Right renal pelvis (tissue), 4 donors: ENCODE measurements at regions not wholly inside any gene's neighbourhood (a gene's known extent, or its start where the extent isn't known, plus 50 kb on each side); places are given as distances from the start of the nearest gene placed in this dataset.
A peak's percentile ranks its signal among the peaks of the same experiment; 100 is the strongest.

Experiments
- DNase-seq, 4 donors: peaks; one replicate each; pipeline ENCODE4 v3.0.0-alpha.2; 2013; ENCODE audit warnings: low read depth in 4 of 4, low spot score in 3 of 4, missing footprints in 1 of 4

DNA sequence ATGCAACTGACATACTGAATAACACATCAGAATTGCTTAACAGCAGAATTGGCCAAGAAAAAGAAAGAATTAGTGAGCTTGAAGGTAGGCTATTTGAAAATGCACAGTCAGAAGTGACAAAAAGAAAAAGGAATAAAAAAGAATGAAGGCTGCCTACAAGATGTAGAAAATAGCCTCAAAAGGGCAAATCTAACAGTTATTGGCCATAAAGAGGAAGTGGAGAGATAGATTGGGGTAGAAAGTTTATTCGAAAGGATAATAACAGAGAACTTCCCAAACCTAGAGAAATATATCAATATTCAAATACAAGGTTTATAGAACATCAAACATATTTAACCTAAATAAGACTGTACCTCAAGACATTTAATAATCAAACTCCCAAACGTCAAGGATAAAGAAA, 67.5 kb downstream of the ATP6V1G3 start:
- DNase-seq = no peak

DNA sequence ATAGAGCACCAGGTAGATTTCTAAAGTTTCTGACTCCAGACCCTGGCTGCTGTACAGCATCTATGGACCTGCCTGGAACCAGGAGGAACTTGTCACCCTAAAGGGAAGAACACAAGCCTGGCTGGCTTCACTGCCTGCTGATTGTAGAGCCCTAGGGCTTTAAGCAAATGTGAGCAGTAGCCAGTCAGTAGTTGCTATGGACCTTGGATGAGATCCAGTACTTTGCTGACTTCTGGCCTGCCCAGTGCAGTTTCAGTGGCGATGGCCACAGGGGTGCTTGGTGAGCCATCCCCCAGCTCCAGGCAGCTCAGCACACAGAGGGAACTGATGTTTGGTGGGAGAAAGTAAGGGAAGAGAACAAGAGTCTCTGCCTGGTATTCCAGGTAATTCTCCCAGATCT, 68.4 kb downstream of the ATP6V1G3 start:
- no peak for DNase-seq

DNA sequence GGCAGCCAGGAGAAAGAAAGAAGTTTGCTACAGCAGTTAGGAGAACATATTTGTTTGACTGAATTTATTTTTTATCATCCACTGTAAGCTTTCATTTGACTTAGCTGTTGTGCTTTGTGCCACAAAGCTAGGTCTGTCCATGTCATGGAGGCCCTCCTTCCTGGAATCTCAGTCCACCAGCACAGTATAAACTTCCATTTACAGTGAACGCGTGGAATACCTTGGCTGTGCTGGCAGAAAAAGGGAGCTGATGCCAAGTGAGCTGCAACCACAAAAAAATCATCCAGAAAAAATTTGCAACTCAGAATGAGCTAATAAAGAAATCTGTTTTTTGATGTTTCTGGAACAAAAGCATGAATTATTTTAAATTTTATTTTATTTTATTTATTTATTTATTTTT, 72.6 kb downstream of the ATP6V1G3 start:
- no peak for DNase-seq

DNA sequence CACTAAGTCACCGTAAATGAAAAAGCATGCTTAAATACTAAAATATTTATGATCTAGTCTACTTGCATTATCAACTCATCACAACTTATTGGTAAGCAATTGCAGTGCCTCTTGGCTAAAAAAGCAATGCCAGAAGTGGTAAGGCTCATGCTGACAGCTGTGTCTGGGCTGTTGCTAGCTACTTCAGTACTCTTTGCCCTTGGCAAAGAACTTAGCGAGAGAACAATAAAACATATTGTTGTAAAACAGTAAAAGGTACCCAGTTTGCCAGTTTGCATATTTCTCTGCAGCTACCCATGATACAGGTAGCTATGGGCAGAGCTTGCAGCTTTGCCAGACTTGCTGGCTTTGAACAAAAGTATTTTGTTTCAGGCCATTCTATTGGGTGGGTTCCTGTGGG, 73.1 kb downstream of the ATP6V1G3 start:
- no peak for DNase-seq

- peak in 3 of 4 donors; percentile 7 to 36 (median 22) for DNase-seq
Measured at GRCh38 chr1:198465201-198466144, 75.0 kb downstream of the ATP6V1G3 start.

- no peak for DNase-seq
Measured at GRCh38 chr1:198463709-198464108, 76.8 kb downstream of the ATP6V1G3 start.

- DNase-seq = no peak
Measured at GRCh38 chr1:198462365-198463019, 78.0 kb downstream of the ATP6V1G3 start.

- no peak for DNase-seq
Measured at GRCh38 chr1:198455966-198456365, 84.5 kb downstream of the ATP6V1G3 start.

DNA sequence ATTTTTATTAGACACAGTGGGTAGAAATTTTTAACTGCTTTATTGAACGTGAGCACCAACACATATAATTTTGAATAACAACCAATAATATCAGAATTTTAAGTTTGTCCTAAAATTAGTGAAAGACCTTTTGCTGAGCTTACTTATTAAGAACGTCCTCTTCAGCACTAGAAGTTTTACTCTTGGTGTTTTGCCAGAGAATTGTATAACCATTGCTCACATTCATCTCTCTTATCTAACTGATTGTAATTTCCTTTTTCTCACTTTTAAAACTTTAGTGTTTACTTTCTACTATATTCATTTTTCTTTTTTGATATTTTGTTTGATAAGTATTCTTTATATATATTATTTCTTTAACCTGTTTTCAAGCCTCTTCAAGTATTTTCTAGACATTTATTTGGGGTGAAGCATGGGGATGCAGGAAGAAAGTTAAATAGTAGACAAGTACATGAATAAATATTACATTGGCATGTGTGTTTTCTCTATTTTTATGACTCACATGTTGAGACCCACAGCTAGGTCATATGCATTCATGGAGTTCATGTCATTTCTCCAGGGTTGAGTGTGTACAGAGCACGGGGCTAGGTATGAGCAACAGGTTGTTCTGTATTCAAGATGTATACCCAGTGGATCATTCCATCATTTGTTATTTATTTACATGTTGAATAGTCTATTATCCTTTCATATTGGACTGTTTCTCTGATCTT, 90.6 kb downstream of the ATP6V1G3 start:
- DNase-seq = no peak

DNA sequence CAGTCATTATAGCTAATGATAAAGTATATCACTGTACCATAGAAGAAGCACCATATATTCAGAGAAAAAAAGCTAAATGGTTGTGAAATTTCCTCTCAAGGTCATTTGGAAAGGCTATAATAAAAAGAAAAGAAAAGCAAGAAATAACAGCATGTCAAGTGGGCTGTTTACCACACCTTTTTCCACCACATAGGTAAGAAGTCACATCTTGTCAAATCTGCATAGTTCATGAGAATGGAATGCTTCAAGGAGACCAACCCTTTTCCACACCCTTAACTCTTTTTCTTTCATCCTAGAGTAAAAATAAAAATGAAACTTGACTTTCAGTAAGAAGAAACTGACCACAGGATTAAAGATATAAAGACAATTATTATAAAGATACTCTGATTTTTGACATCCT, 91.2 kb downstream of the ATP6V1G3 start:
- DNase-seq = no peak

- DNase-seq = no peak
Measured at GRCh38 chr1:198447468-198447867, 93.0 kb downstream of the ATP6V1G3 start.

DNA sequence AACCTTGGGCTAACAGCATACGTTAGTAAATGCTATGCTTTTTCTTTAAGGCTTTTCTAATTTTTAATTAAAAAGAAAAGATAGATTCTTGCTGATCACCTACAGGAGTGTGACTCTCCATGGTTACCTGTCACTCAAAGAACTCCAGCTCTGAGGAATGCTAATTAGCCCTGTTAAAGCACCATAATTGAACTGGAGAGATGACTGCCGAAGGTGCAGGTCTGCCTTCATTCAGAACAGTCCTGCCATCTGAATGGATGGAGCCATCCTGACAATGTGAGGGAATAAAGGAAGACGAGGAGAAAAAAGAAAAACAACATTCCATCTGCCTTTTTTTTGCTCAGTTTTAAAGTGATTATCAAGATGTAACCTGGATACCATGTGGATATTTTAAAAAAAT, 94.6 kb downstream of the ATP6V1G3 start:
- DNase-seq = no peak

DNA sequence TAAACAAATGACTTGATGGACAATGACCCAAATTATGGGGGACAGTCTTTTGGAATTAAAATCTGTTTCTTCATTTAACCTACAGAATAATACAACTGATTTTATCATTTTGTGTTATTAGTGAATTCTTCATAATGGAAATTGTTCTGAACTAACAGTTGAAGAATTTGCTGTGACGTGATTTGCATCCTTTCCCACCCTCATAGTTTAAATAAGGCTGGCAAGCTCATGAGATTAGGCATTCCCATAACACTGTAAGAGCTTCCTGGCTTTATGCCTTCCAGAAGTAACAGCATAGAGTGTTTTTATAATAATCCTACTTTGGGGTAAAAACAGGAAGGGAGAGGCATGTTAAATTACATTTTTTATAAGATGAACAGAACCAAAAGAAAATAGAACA, 95.7 kb downstream of the ATP6V1G3 start:
- no peak for DNase-seq

DNA sequence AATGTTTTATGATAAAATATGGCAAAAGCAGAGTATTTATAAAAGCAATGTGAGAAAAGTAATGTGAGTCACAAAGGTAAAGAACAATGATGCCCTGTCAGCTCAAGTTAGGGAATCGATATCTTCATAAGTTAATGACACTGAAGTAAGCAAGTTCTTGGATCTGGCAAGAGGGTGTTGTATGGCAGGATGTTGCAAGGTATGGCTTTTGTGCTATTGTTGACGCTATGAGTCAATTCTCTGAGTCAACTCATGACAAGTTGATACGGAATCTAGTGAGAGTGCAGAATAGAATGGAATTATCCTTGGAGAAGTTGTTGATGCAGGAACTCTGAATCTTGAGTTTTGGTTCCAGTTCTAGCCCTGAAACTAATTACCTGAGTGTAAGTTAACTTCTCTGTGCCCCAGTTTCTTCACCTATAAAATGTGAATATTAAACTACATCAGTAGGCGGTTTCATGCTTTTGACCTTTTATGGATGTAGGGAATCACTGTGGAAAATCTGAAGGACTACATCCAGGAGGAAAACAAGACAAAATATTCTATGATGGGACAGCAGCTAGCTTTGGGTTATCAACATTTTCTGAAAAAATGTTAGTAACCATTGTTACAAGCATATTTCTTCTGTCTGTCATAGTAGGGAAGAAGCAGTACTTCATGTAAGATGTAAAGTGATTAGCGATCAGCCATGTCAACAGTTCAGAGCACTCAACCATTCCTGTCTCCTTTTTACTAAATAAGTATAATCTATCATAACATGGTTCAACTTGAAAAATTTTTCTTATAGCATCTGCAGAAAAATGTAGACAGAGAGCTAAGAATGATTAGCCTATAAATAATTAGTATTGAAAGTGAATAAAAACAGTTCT, 96.9 kb downstream of the ATP6V1G3 start:
- DNase-seq = no peak

DNA sequence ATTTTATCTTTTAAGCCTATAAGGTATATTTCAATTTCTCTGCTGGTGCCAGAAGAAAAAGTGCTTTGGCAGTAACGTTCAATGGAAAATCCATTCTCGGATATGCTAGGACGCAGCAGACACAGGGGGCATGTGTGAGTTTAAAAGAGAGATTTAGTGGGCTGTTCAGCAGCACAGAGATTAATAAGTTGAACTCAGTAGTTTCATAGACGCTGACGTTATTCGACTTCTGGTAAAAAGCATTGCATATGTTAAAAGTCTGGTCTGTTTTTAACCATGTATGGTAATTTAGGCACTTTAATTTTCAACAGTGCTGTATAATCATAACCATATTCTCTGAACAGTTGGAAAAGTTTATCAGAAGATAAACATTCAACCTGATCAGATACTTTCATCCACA, 99.6 kb downstream of the ATP6V1G3 start:
- no peak for DNase-seq

GRCh38 chr1:198437332-198437731, 103.1 kb downstream of the ATP6V1G3 start:
- DNase-seq = no peak

DNA sequence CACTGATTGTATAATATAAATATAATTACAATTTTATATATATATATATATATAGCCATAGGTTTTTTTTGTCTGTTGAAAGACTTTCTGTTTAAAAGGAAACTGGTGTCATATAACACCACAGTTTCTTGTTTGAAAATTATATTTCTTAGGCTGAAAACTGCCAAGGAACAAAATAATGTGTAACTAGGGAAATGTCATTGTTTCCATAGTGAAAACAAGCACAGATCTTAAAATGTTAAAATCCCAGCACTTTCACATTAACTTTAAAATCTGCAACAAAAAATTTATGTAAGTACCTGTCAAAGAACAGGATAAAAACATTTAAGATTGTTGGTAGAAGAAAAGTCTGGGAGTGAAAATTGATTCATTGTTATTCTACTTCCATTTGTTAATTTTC, 104.2 kb downstream of the ATP6V1G3 start:
- no peak for DNase-seq

GRCh38 chr1:198435056-198435455, 105.4 kb downstream of the ATP6V1G3 start:
- DNase-seq = no peak

DNA sequence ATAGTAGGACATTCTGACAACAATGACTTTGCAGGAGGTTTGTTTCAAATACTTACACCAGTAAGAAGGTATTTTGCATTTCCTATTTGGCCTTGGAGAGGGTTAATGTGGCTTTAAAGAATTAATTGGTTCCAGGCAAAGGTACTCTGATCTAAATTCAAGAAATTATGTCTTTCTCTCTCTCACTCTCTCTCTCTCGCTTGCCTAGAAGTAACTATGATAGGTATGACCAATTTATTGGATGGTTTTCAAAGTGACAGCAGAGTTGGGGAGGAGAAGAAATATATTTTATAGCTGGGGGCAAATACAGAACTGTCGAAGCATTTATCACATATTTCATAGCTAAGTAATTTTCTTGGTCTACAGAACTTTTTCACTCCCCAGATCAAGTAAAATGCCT, 116.0 kb downstream of the ATP6V1G3 start:
- DNase-seq = no peak

GRCh38 chr1:198423673-198424072, 116.8 kb downstream of the ATP6V1G3 start:
- DNase-seq = no peak
